GM23338 (cell line): ENCODE measurements at regions not wholly inside any gene's neighbourhood (a gene's known extent, or its start where the extent isn't known, plus 50 kb on each side); places are given as distances from the start of the nearest gene placed in this dataset.

Experiments used
- CREB1 ChIP-seq: fragments of 250-450 bp; sonication (Bioruptor Pico); IDR thresholded peaks from 2 replicates; pipeline ENCODE4 v1.5.0; 2020; ENCODE audit warnings: low read depth, mild to moderate bottlenecking, moderate library complexity
- CTCF ChIP-seq, 2 experiments: fragments of 200-600 bp in 1 of 2; sonication (generic) in 1 of 2; conservative IDR thresholded peaks; 2 replicates each; pipeline versions ENCODE4 v1.5.1 to v1.6.1; 2016 to 2017; ENCODE audit warnings: antibody characterized with exemption in 2 of 2, low read depth in 2 of 2, mild to moderate bottlenecking in 2 of 2, moderate library complexity in 1 of 2
- ETS1 ChIP-seq: IDR thresholded peaks from 2 replicates; pipeline ENCODE4 v1.6.1; 2016; ENCODE audit warnings: antibody characterized with exemption
- EZH2 ChIP-seq: fragments of 200-600 bp; sonication (generic); IDR thresholded peaks from one replicate; pipeline ENCODE4 v1.8.0; 2017; ENCODE audit warnings: antibody characterized with exemption, mild to moderate bottlenecking, low read depth; ENCODE audit not compliant: unreplicated experiment
- EZH2phosphoT487 ChIP-seq: fragments of 200-600 bp; sonication (generic); IDR thresholded peaks from one replicate; pipeline ENCODE4 v1.8.1; 2018; ENCODE audit warnings: antibody characterized with exemption; ENCODE audit not compliant: unreplicated experiment
- JUNB ChIP-seq: IDR thresholded peaks from one replicate; pipeline ENCODE4 v1.6.1; 2016; ENCODE audit warnings: antibody characterized with exemption; ENCODE audit not compliant: unreplicated experiment
- NANOG ChIP-seq: IDR thresholded peaks from 2 replicates; pipeline ENCODE4 v1.6.1; 2016; ENCODE audit warnings: antibody characterized with exemption, borderline replicate concordance
- POLR2AphosphoS5 ChIP-seq: IDR thresholded peaks from 2 replicates; pipeline ENCODE4 v1.6.1; 2016; ENCODE audit warnings: antibody characterized with exemption, low read depth
- REST ChIP-seq: IDR thresholded peaks from one replicate; pipeline ENCODE4 v1.6.1; 2018; ENCODE audit warnings: antibody characterized with exemption; ENCODE audit not compliant: unreplicated experiment
- STAT1 ChIP-seq: IDR thresholded peaks from one replicate; pipeline ENCODE4 v1.6.1; 2016; ENCODE audit warnings: antibody characterized with exemption; ENCODE audit not compliant: unreplicated experiment
- ZNF114 ChIP-seq: fragments of 250-450 bp; sonication (Bioruptor Pico); IDR thresholded peaks from 2 replicates; pipeline ENCODE4 v1.5.0; 2020; ENCODE audit warnings: mild to moderate bottlenecking, moderate library complexity
- ZNF331 ChIP-seq: fragments of 250-450 bp; sonication (Bioruptor Pico); IDR thresholded peaks from 2 replicates; pipeline ENCODE4 v1.5.0; 2020; ENCODE audit warnings: low read depth, mild to moderate bottlenecking, moderate library complexity
- ZNF462 ChIP-seq: fragments of 250-450 bp; sonication (Bioruptor Pico); IDR thresholded peaks from 2 replicates; pipeline ENCODE4 v1.5.0; 2020; ENCODE audit warnings: mild to moderate bottlenecking, moderate library complexity

- TF ChIP-seq CTCF (conservative IDR thresholded peaks at IDR 0.05; ENCODE audit: low read depth in 2 of 2) (no peak), EZH2phosphoT487 (no peak), POLR2AphosphoS5 (no peak), EZH2 (no peak), CREB1 (no peak), NANOG (no peak), REST (no peak), ETS1 (no peak), ZNF331 (CRISPR knock-in tag) (no peak), STAT1 (no peak), JUNB (no peak), ZNF114 (CRISPR knock-in tag) (no peak), ZNF462 (no peak)
Observed at GRCh38 chrX:142680038-142680437, 345.7 kb upstream of the SPANXN4 start.
